Colonic mucosa (tissue), 4 donors: ENCODE measurements at regions not wholly inside any gene's neighbourhood (a gene's known extent, or its start where the extent isn't known, plus 50 kb on each side); places are given as distances from the start of the nearest gene placed in this dataset.

Experiments used
- DNase-seq: peaks from one replicate; pipeline ENCODE4 v3.0.0-alpha.2; 2020
- H3K27ac ChIP-seq: fragments of 200-600 bp; one replicate; pipeline ENCODE4 v1.8.0; 2021
- H3K27me3 ChIP-seq: fragments of 200-600 bp; one replicate; pipeline ENCODE4 v1.8.0; 2021
- H3K36me3 ChIP-seq: fragments of 200-600 bp; one replicate; pipeline ENCODE4 v1.8.0; 2021
- H3K4me1 ChIP-seq: fragments of 200-600 bp; one replicate; pipeline ENCODE4 v1.8.0; 2021; ENCODE audit warnings: mild to moderate bottlenecking
- H3K4me3 ChIP-seq: fragments of 200-600 bp; one replicate; pipeline ENCODE4 v1.8.0; 2021
- H3K9ac ChIP-seq, 2 donors: one replicate each; pipeline ENCODE4 v1.7.0; 2013; ENCODE audit warnings: control low read depth in 2 of 2, low read depth in 2 of 2, low read length in 2 of 2
- H3K9me3 ChIP-seq: fragments of 200-600 bp; one replicate; pipeline ENCODE4 v1.8.0; 2021
- CTCF ChIP-seq: fragments of 200-600 bp; IDR thresholded peaks from one replicate; pipeline ENCODE4 v1.8.0; 2022; ENCODE audit warnings: antibody characterized with exemption, mild to moderate bottlenecking
- intact Hi-C: fragments of 100-400 bp; cut with DNase I; formaldehyde crosslinking; loops from one replicate; pipeline ENCODE4 v1.14.1; 2022
- donor health status: healthy.
- donor health status: DM: no; HTN: no; CAD: no.
- donor health status: DM: no; HTN: no; CAD: no.

- no peaks in the 10 kb centered on the region for H3K27me3 ChIP-seq
- TF ChIP-seq CTCF = no peak
- intact Hi-C loops = no loop called here
- no peaks in the 10 kb centered on the region for H3K4me1 ChIP-seq
- H3K27ac ChIP-seq = no peak overlapping the region
- no peak overlapping the region for H3K9ac ChIP-seq
- no peak for DNase-seq
- no peak overlapping the region for H3K4me3 ChIP-seq
- H3K36me3 ChIP-seq = no peaks in the 10 kb centered on the region
- H3K9me3 ChIP-seq = no peaks in the 10 kb centered on the region
Measured at GRCh38 chr18:78562531-78562961, 417.1 kb upstream of the SALL3 start.

GRCh38 chr18:78563110-78563509 lies 416.5 kb upstream of the SALL3 start:
- Histone ChIP-seq H3K9me3 (no peaks in the 10 kb centered on the region), H3K27ac (no peak overlapping the region), H3K36me3 (no peaks in the 10 kb centered on the region), H3K4me3 (no peak overlapping the region), H3K4me1 (no peaks in the 10 kb centered on the region), H3K27me3 (no peaks in the 10 kb centered on the region), H3K9ac (no peak overlapping the region)
- intact Hi-C loops = no loop called here
- TF ChIP-seq CTCF = no peak
- DNase-seq = no peak

- H3K36me3 ChIP-seq = no peaks in the 10 kb centered on the region
- intact Hi-C loops = no loop called here
- no peak overlapping the region for H3K4me3 ChIP-seq
- no peaks in the 10 kb centered on the region for H3K27me3 ChIP-seq
- DNase-seq = no peak
- no peak overlapping the region for H3K27ac ChIP-seq
- no peaks in the 10 kb centered on the region for H3K9me3 ChIP-seq
- H3K9ac ChIP-seq = no peak overlapping the region
- no peaks in the 10 kb centered on the region for H3K4me1 ChIP-seq
- no peak for TF ChIP-seq CTCF
Measured at GRCh38 chr18:78564030-78564429, 415.6 kb upstream of the SALL3 start.

GRCh38 chr18:78564518-78564917 lies 415.1 kb upstream of the SALL3 start:
- no peak overlapping the region for H3K9ac ChIP-seq
- H3K9me3 ChIP-seq = no peaks in the 10 kb centered on the region
- H3K4me3 ChIP-seq = no peak overlapping the region
- no peak for DNase-seq
- no peaks in the 10 kb centered on the region for H3K36me3 ChIP-seq
- H3K27me3 ChIP-seq = no peaks in the 10 kb centered on the region
- TF ChIP-seq CTCF = no peak
- H3K4me1 ChIP-seq = no peaks in the 10 kb centered on the region
- intact Hi-C loops = no loop called here
- no peak overlapping the region for H3K27ac ChIP-seq

- DNase-seq = no peak
- Histone ChIP-seq H3K9me3 (no peaks in the 10 kb centered on the region), H3K27me3 (no peaks in the 10 kb centered on the region), H3K36me3 (no peaks in the 10 kb centered on the region), H3K4me3 (no peak overlapping the region), H3K27ac (no peak overlapping the region), H3K4me1 (no peaks in the 10 kb centered on the region), H3K9ac (no peak overlapping the region)
- intact Hi-C loops = no loop called here
- no peak for TF ChIP-seq CTCF
Measured at GRCh38 chr18:78565240-78565639, 414.4 kb upstream of the SALL3 start.

- DNase-seq = no peak
- no peak for TF ChIP-seq CTCF
- Histone ChIP-seq H3K4me1 (no peaks in the 10 kb centered on the region), H3K36me3 (no peaks in the 10 kb centered on the region), H3K27ac (no peak overlapping the region), H3K9me3 (no peaks in the 10 kb centered on the region), H3K4me3 (no peak overlapping the region), H3K9ac (no peak overlapping the region), H3K27me3 (no peaks in the 10 kb centered on the region)
- intact Hi-C loops = no loop called here
Measured at GRCh38 chr18:78566065-78566464, 413.6 kb upstream of the SALL3 start.
